HG02571 (cell line): ENCODE measurements at regions not wholly inside any gene's neighbourhood (a gene's known extent, or its start where the extent isn't known, plus 50 kb on each side); places are given as distances from the start of the nearest gene placed in this dataset.
"Not testable (repeated sequence)": the region's sequence is repeated elsewhere in the genome, so short reads cannot be mapped to it uniquely, and the experiment has no call there.

Experiments used
- ATAC-seq: cut with Tn5 transposase; IDR thresholded peaks from one replicate; pipeline ENCODE4 v1.9.1; 2021; ENCODE audit warnings: mild to moderate bottlenecking, moderate library complexity; ENCODE audit not compliant: unreplicated experiment

DNA sequence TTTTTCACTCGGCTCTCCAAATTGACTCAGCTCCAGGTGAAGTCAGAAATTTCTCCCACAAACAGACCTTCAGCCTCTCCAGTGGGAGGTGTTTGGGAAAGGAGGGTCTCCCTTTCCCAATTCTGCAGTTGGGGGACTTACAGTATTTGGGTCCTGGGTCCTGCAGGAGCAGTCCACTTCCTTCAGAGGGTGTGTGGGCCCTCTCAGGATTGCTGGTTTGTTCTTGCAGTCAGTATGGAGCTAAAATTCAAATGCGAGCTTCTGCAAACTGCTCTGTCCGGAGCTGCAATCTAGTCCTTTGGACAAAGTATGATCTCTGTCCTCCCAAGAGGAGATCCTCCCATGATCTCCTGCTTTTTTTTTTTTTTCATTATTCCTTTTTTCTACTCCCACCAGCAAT is 87.9 kb upstream of the MSTN start:
- ATAC-seq = no peak

DNA sequence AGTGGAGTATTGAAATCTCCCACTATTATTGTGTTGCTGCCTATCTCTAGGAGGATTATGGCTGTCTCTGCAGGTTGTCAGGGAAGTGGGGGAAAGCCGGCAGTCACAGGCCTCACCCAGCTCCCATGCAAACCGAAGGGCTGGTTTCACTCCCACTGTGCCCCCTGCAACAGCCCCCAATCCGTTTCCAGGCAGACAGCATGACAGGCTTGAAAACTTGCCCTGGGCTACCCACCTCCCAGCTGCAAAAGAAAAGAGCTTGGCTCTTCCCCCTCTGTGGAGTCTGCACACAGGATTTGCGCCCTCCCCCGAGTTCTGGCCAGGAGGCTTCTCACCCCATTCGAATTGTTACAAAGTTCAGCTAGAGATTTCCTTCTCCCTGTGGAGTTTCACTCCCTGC is 87.4 kb upstream of the MSTN start:
- no peak for ATAC-seq

DNA sequence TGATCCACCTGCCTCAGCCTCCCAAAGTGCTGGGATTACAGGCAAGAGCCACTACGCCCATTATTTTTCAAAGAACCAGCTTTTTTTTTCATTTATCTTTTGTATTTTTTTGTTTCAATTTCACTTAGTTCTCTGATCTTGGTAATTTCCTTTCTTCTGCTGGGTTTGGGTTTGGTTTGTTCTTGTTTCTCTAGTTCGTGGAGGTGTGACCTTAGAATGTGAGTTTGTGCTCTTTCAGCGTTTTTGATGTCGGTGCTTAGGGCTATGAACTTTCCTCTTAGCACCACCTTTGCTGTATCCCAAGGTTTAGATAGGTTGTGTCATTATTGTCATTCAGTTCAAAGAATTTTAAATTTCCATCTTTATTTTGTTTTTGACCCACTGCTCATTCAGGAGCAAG is 86.7 kb upstream of the MSTN start:
- ATAC-seq = no peak

DNA sequence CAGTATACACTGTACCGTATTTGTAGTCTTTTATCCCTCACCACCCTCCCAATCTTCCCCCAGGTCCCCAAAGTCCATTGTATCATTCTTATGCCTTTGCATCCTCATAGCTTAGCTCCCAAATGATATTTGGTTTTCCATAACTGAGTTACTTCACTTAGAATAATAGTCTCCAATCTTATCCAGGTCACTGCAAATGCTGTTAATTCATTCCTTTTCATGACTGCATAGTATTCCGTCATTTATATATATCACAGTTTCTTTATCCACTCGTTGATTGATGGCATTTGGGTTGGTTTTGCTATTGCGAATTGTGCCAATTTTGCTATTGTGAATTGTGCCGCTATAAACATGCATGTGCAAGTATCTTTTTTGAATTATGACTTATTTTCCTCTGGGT is 83.6 kb upstream of the MSTN start:
- not testable (repeated sequence) for ATAC-seq

DNA sequence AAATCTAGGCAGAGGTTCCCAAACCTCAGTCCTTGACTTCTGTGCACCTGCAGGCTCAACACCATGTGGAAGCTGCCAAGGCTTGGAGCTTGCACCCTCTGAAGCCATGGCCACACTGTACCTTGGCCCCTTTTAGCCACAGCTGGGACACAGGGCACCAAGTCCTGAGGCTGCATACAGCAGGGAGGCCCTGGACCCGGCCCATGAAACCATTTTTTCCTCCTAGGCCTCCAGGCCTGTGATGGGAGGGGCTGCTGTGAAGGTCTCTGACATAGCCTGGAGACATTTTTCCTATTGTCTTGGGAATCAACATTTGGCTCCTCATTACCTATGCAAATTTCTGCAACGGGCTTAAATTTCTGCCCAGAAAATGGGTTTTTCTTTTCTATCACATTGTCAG is 77.9 kb upstream of the MSTN start:
- not testable (repeated sequence) for ATAC-seq

DNA sequence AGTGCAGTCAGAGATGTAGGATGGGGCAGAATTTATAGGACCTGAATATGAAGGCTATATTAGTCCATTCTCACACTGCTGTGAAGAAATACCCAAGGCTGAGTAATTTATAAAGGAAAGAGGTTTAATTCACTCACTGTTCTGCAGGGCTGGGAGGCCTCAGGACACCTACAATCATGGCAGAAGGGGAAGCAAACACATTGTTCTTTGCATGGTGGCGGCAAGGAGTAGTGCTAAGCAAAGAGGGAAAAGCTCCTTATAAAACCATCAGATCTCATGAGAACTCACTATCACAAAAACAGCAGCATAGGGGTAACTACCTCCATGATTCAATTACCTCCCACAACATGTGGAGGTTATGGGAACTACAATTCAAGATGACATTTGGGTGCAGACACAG is 76.8 kb upstream of the MSTN start:
- no peak for ATAC-seq

DNA sequence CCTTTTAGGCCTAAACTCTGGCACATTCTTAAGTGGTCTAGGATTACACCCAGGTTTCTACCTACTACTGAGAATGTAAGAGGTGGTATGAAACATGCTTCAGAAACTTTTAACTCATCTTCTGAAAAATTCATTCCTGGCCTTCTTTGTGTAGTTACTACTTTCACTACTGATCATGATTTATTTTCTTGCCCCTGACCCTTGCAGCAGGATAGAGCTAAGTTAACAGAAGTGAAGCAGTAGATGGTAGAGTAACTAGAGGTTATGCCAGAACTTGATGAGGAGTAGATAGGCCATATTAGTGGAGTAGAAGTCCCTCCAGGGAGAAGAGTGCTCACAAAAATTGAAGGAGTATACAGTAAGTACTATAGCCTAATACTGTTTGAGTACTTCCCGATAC is 75.5 kb upstream of the MSTN start:
- ATAC-seq = no peak

DNA sequence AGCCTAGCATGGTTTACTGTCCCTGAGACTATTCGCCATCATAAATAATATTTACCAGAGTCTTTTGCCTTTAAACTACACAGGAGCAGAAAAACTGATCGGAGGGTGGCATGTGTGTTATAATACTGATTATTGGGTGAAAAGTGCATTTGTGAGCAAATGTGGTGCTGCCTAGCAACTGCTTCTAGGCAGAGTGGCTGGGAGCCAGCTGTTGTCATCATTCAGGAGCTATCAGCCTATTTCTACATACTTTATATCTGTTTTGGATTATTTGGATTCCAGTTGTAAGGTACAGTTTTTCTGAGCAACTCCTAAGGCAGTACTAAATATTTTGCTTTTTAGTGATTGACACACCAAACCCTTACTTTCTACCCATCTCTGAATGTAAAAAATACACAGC is 75.0 kb upstream of the MSTN start:
- no peak for ATAC-seq

DNA sequence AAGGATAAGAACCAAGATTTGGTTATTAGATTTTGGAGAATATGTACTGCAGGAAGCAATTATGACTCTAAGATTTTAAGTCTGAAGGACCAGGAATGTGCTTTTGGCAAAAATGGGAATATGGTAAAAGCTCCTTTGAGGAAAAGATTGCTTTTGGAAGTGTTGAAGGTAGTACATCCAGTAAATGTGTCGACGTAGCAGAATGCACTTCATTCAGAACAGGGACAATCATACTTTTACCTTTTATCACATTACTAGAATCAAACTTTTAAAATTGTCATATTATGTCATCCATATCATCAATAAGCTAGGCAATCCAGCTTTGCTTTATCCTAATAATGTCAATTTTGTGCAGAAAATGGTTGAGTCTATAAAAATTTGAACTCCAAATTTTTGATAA is 74.3 kb upstream of the MSTN start:
- ATAC-seq = no peak

DNA sequence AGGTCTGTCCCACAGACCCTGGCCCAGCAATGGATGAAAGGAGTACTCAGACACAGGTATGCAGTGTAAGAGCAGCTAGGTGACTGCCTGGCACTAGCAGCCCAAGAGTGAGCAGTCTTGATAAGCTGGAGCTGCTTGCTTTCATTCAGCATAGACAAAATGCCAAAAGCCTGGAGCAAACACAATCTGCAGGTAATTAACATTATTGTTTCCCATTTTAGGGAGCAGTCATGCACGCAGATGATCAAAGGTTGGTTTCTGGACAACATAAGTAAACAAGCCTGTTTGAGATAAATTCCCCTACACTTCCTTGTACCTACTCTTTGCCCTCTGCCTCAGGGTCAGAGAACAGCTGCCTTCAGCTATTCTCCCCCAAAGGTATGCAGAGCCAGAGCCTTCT is 73.7 kb upstream of the MSTN start:
- ATAC-seq = no peak

DNA sequence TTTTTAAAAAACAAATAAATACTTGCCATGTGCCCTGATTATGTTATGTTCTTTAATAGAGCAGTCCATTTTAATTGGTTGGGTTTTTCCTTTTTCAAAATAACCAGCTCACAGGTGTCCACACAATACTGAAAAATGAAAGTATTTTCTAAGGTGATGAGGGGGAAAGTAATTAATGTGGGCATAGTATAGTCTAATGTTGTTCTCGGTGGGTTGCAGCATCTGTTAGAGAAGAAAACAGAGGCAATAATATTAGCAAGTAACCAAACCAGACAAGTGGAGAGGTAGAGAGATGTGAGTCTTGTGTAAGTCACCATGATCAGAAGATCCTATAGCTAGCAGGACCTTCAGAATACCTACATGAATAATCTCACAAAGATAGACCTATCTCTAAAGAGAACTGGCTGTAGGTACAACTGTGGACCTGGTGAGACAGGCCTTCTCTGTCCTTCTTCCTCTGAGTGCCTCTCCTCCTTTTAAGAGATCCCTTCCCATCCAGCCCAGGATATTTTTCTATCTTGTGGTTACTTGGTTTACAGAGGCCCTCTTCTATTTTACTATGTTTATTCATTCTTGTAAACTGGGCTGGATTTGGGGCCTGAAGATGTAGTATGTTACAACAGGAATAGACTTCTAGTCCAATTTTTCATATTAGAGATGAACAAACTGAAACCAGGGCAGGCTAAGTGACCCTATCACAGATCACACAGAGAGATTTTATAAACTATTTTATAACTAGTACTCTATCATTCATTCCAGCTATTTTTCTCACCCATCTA is 67.1 kb upstream of the MSTN start:
- no peak for ATAC-seq

DNA sequence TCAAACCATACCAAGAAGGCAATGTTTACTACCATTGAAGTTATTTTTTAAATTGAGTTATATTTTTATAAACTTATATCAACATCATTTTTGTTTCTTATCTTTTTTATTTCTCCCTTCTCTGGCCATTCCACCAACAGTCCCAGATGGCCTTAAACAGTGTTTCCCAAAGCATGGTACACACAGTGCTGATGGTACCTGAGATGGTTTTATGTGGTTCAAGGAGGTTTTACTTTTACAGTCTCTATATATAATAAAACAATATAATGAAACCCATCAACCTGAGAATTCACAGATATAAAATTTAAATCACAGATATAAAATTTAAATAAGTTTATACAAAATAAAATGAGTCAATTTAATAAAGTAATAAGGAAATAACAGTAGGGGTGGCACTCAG is 65.1 kb upstream of the MSTN start:
- ATAC-seq = no peak

DNA sequence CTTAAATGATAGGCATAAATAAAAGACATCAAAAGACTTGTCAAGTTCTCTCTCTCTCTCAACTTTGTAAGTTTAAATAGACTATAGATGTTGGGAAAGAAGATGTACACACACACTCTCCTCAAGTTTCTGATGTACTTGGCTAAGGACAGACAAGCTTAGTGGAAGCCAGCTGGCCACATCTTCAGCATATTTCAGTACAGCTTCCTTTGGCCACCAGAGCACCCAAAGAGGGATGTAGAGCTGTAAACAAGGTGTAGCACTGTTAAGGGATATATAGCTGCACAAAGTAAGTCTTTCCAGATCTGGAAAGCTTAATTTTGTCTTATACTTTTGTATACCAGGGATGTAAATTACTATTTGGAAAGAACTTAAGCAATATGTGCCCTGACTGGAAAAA is 64.3 kb upstream of the MSTN start:
- ATAC-seq = no peak

DNA sequence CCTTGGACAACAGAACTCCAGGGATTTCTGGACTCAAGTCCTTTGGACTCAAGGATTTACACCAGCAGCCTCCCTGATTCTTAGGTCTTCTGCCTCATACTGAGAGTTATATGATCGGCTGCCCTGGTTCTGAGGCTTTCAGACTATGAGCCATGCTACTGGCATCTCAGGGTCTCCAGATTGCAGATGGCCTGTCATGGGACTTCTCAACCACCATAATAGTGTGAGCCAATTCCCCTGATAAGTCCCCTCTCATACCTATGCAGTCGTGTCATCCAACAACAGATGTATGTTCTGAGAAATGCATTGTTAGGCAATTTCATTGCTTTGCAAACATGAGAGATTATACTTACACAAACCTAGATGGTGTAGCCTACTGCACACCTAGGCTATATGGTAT is 61.4 kb upstream of the MSTN start:
- ATAC-seq = no peak

DNA sequence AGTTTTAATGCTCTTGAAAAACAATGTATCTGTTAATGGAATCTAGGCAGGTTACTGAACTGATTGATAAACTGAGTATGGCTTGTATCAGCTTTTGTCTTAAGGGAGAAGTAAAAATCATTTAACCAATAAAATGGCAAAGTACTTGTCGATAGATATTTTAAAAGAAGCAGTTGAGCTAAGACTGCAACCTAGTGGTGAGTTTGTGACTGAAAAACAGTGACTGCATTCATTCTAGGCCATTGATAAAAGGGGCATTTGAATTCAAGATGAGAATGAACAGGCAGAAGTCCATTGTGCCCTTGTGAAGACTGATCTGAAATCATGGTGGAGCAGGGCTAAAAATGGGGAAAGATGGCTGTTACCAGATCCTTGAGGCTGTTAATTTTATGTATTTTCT is 59.4 kb upstream of the MSTN start:
- peak; percentile 53 for ATAC-seq

DNA sequence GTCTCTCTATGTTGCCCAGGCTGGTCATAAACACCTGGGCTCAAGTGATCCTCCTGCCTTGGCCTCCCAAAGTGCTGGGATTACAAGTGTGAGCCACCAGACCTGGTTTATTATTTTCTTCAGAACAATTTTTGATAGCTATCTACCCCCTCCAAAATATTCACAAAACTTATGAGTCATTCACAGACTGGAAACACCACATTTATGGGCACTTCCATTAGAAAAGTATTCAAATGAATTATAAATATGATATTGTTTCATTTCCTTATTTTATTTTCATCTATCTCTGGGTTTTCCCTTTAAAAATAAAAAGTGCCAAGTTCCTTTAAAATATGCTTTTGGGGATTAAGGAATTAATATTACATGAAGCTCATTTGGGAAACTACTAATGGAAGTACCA is 58.8 kb upstream of the MSTN start:
- ATAC-seq = no peak

DNA sequence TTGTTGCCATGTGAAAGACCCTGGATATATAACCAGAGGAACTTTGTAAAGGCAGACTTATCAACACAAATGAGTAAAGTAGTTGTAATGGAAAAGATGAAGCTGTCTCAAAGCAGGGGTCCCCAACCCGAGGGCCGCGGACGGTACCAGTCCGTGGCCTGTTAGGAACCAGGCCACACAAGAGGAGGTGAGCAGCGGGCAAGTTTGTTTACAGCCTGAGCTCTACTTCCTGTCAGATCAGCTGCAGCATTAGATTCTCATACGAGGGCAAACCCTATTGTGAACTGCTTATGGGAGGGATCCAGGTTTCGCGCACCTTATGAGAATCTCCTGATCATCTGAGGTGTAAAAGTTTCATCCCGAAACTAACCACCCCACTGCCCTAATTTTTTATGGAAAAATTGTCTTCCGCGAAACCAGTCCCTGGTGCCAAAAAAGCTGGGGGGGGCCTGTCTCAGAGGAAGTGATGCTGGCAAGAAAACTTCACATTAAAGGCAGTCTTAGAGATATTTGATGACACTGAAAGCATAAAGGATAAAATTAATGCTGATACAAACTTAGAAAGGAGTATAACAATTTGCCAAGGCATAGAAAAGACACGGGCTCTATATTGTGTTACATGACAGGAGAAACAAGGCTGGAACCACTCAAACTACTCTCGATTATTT is 57.5 kb upstream of the MSTN start:
- no peak for ATAC-seq

DNA sequence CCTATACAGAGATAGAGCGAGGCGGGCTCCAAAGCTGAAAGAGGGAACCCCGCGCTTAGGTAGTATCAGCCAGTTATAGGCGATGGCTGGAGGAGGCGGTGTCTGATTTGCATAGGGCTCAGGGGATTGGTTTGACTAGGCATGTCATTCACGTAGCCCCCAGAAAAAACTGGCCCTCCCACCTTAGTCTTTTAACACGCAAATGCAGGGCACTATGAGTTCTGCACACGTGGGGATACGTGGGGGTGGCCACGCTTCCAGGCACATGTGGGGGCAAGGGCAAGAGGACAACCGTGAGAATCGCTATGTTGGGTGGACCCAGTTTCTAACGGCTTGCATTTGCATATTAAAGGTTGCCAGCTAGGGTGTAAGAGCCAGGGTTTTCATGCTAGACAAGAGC is 56.7 kb upstream of the MSTN start:
- ATAC-seq = no peak

DNA sequence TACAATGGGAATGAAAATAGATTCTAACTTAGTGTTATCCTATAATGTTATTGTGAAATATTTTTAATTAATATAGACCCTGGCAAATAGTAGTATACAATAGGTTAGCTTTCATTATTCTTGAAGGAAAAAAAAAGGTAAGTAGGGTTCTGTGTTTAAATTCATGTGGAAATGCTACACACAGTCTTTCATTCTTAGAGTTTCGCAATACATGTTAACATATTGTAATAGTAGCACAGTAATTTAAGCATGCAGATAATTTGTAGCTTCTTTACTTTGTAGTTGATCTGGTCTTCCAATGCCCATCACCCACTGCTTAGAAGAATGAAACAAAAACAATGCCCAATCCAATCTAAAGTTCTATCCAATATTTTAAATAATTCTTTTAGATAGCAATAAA is 54.8 kb upstream of the MSTN start:
- no peak for ATAC-seq

DNA sequence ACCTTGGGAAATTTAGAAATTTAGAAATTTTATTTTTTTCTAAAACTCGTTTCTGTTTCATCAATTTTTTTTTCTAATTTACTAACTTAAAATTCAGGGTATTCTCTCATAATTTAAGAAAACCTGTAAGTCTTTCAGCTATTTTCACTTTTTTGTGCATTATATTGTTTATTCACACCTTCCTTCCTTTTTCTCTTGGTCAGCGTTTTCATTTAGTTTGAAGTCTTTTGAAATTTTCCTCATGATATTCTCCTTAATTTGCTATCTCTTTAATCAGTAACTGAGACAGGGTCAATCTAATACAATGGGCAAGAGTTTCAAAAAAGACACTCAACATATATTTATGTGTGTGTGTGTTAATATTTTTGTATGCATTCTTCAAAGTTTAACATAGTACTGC is 50.5 kb upstream of the MSTN start:
- ATAC-seq = no peak
